Esophagus (tissue), 2 donors: ENCODE measurements at regions not wholly inside any gene's neighbourhood (a gene's known extent, or its start where the extent isn't known, plus 50 kb on each side); places are given as distances from the start of the nearest gene placed in this dataset.

ENCODE experiments used
- H3K27ac ChIP-seq, 2 donors: one replicate each; pipeline ENCODE4 v1.5.1; 2013; ENCODE audit warnings: low read depth in 2 of 2, mild to moderate bottlenecking in 2 of 2, inconsistent platforms in 1 of 2, low read length in 1 of 2, moderate library complexity in 1 of 2
- H3K27me3 ChIP-seq, 2 donors: one replicate each; pipeline ENCODE4 v1.6.1; 2013; ENCODE audit warnings: low read length in 2 of 2, control low read depth in 1 of 2, mild to moderate bottlenecking in 1 of 2; ENCODE audit not compliant: insufficient read depth in 2 of 2, control insufficient read depth in 1 of 2
- H3K36me3 ChIP-seq, 2 donors: one replicate each; pipeline ENCODE4 v1.6.1; 2013; ENCODE audit warnings: low read length in 1 of 2; ENCODE audit not compliant: control insufficient read depth in 2 of 2, insufficient read depth in 2 of 2
- H3K4me1 ChIP-seq, 2 donors: one replicate each; pipeline ENCODE4 v1.6.1; 2013; ENCODE audit warnings: low read length in 1 of 2; ENCODE audit not compliant: control insufficient read depth in 2 of 2, insufficient read depth in 2 of 2
- H3K4me3 ChIP-seq, 2 donors: one replicate each; pipeline ENCODE4 v1.5.1; 2013; ENCODE audit warnings: low read length in 2 of 2, mild to moderate bottlenecking in 2 of 2, low read depth in 1 of 2, moderate library complexity in 1 of 2
- H3K9me3 ChIP-seq, 2 donors: one replicate each; pipeline ENCODE4 v1.6.1; 2013; ENCODE audit warnings: mild to moderate bottlenecking in 2 of 2, low read depth in 1 of 2, low read length in 1 of 2, moderate library complexity in 1 of 2; ENCODE audit not compliant: control insufficient read depth in 2 of 2, insufficient read depth in 1 of 2
- WGBS, 2 donors: extraction: QIAGEN DNeasy Blood & Tissue Kit; methylation state at CpG; one replicate each; pipeline ENCODE4 v1.1.7; 2013; 5-methylcytosine and 5-hydroxymethylcytosine counted together
- donor health status: healthy with polysubstance abuse.
- donor health status: Bipolar disorder and iron deficiency.

DNA sequence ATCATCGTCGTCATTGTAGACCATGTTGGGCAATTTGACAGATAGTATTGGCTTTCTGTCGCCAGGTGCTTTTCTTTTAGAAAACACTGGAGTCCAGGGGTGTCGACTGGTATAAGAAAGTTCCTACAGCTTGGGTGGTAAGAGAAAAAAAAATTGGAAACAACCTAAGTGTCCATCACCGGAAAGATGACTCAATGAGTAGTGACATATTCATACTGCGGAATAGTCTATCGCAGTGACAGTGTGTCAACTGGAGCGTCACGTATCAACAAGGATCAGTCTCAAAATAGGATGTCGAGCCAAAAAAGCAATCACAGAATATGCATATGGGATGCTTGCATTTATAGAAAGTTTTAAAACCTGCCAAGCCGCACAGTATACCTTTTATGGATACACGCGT lies 157.6 kb downstream of the MN1 start:
- Histone ChIP-seq H3K4me3 (no peak overlapping the region), H3K9me3 (no peaks in the 10 kb centered on the region), H3K4me1 (peaks cover 3% of the 10 kb centered on the region in 2 donors), H3K27me3 (no peaks in the 10 kb centered on the region), H3K36me3 (no peaks in the 10 kb centered on the region), H3K27ac (no peak overlapping the region)
- WGBS, 2 donors, result 92 to 94% methylated on average over 13 of the region's 13 CpGs

DNA sequence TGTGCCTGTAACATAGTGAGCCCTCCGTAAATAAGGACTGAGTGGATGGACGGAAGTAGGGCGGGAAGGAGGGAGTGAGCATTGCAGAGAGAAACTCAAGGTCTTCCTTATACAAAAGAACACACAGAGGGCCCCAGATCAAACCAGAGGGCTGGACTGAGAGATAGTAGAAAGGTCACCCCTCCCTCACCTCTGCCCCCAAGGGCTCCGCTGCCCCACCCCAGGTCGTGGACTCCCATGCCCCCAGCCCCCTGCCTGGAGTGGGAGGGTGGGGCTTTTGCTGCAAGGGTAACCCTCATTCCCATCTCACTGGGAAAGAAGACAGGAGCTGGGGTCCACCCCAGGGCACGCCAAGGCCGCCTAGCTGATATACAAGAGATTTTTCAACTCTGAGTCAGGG lies 157.0 kb downstream of the MN1 start:
- 75 to 84% methylated on average over 7 of the region's 7 CpGs for WGBS, 2 donors
- H3K27ac ChIP-seq, result no peak overlapping the region

DNA sequence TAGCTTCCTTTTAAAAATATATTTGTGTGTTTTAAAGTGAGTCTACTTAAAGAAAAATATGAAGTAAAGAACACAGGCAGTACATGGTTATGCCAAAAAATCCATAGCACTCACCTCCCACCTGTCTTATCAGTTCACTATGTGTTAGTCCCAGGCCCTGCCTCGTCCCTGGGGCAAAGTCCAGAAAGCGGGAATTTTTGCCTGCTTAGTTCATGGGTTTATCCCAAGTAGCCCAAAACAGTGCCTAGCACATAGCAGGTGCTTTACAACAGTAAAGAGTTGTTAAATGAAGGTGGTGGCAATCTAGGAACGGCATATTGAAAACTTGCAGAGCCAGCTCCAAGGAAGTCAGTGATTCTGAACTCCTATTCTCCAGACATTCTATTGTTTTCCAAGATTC lies 154.0 kb downstream of the MN1 start:
- Histone ChIP-seq H3K9me3 (no peaks in the 10 kb centered on the region), H3K36me3 (no peaks in the 10 kb centered on the region), H3K4me1 (no peaks in the 10 kb centered on the region), H3K4me3 (no peak overlapping the region), H3K27ac (no peak overlapping the region), H3K27me3 (no peaks in the 10 kb centered on the region)
- WGBS, 2 donors, result 61 to 74% methylated on average over 3 of the region's 3 CpGs

More for the DNA sequence above, 157.0 kb downstream of the MN1 start:
- Histone ChIP-seq H3K36me3 (no peaks in the 10 kb centered on the region), H3K4me1 (peaks cover 0 to 3% of the 10 kb centered on the region in 2 donors), H3K4me3 (no peak overlapping the region), H3K27me3 (no peaks in the 10 kb centered on the region), H3K9me3 (no peaks in the 10 kb centered on the region)

- 95% methylated on average over 3 of the region's 3 CpGs for WGBS, 2 donors
- H3K36me3 ChIP-seq, result no peaks in the 10 kb centered on the region
- no peaks in the 10 kb centered on the region for H3K27me3 ChIP-seq
- no peaks in the 10 kb centered on the region for H3K4me1 ChIP-seq
- H3K27ac ChIP-seq, result no peak overlapping the region
- H3K4me3 ChIP-seq, result no peak overlapping the region
- no peaks in the 10 kb centered on the region for H3K9me3 ChIP-seq
Observed at GRCh38 chr22:27648074-27648473, 153.5 kb downstream of the MN1 start.

GRCh38 chr22:27648853-27649252 lies 152.7 kb downstream of the MN1 start:
- 94 to 99% methylated on average over 2 of the region's 2 CpGs for WGBS, 2 donors
- H3K4me3 ChIP-seq, result no peak overlapping the region
- H3K36me3 ChIP-seq, result no peaks in the 10 kb centered on the region
- no peaks in the 10 kb centered on the region for H3K27me3 ChIP-seq
- H3K27ac ChIP-seq, result no peak overlapping the region
- no peaks in the 10 kb centered on the region for H3K9me3 ChIP-seq
- no peaks in the 10 kb centered on the region for H3K4me1 ChIP-seq

DNA sequence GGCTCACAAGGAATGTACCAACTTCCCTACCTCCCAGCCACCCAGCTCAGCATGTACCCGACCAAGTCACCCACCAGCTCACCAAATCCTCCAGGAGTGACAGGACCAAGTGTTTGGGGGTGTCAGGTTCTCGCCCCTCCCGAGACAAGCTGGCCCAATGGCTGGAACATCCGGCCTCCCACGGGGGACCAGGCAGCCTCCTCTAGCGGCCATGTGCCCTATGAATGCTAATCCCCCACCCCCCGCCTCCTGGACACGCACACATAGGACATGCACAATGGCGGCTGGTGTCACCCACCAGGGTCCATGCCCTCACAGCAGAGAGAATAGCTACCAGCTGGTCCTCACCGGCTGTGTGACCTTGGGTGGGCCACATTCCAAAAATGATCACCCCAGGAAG lies 151.0 kb downstream of the MN1 start:
- H3K27ac ChIP-seq, result no peak overlapping the region
- peaks cover 0 to 3% of the 10 kb centered on the region in 2 donors for H3K4me1 ChIP-seq
- no peaks in the 10 kb centered on the region for H3K36me3 ChIP-seq
- WGBS, 2 donors, result 90 to 91% methylated on average over 10 of the region's 10 CpGs
- no peaks in the 10 kb centered on the region for H3K9me3 ChIP-seq
- no peak overlapping the region for H3K4me3 ChIP-seq
- no peaks in the 10 kb centered on the region for H3K27me3 ChIP-seq

- no peaks in the 10 kb centered on the region for H3K36me3 ChIP-seq
- H3K4me3 ChIP-seq, result no peak overlapping the region
- no peak overlapping the region for H3K27ac ChIP-seq
- WGBS, 2 donors, result 64 to 65% methylated on average over 3 of the region's 3 CpGs
- peaks cover 0 to 3% of the 10 kb centered on the region in 2 donors for H3K4me1 ChIP-seq
- no peaks in the 10 kb centered on the region for H3K27me3 ChIP-seq
- no peaks in the 10 kb centered on the region for H3K9me3 ChIP-seq
Observed at GRCh38 chr22:27650985-27651384, 150.6 kb downstream of the MN1 start.

- Histone ChIP-seq H3K27me3 (no peaks in the 10 kb centered on the region), H3K36me3 (no peaks in the 10 kb centered on the region), H3K4me1 (peaks cover 0 to 3% of the 10 kb centered on the region in 2 donors), H3K4me3 (no peak overlapping the region), H3K27ac (no peak overlapping the region), H3K9me3 (peaks cover 0 to 2% of the 10 kb centered on the region in 2 donors)
- 61 to 64% methylated on average over 5 of the region's 5 CpGs for WGBS, 2 donors
Observed at GRCh38 chr22:27651486-27651885, 150.1 kb downstream of the MN1 start.

GRCh38 chr22:27654546-27655445 lies 146.8 kb downstream of the MN1 start:
- no peaks in the 10 kb centered on the region for H3K27me3 ChIP-seq
- no peaks in the 10 kb centered on the region for H3K36me3 ChIP-seq
- 33 to 34% methylated on average over 10 of the region's 10 CpGs for WGBS, 2 donors
- peaks cover 0 to 3% of the 10 kb centered on the region in 2 donors for H3K9me3 ChIP-seq
- no peak overlapping the region for H3K27ac ChIP-seq
- peaks cover 0 to 3% of the 10 kb centered on the region in 2 donors for H3K4me1 ChIP-seq
- no peak overlapping the region for H3K4me3 ChIP-seq
